ENCODE measurements at regions not wholly inside any gene's neighbourhood (a gene's known extent, or its start where the extent isn't known, plus 50 kb on each side); places are given as distances from the start of the nearest gene placed in this dataset.

DNA sequence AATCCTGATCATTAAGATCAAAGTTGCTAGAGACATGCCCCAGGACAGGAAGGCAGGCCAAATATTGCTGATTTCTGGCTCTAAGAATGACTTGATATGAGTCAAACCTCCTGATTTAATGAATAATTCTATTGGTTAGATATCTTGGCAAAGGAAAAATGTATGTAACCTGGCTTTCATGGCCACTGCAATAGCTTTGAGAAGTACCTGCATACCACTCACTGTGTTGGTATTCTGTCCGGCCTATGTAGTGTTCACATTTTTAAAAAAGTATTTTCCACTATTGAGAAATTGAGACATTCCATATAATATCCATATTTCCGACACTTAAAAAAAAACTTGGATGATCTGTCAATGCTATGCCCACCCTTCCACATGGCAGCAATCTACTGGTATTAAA lies 283.1 kb upstream of the SOX5 start:
- TF ChIP-seq, protein P1, sequence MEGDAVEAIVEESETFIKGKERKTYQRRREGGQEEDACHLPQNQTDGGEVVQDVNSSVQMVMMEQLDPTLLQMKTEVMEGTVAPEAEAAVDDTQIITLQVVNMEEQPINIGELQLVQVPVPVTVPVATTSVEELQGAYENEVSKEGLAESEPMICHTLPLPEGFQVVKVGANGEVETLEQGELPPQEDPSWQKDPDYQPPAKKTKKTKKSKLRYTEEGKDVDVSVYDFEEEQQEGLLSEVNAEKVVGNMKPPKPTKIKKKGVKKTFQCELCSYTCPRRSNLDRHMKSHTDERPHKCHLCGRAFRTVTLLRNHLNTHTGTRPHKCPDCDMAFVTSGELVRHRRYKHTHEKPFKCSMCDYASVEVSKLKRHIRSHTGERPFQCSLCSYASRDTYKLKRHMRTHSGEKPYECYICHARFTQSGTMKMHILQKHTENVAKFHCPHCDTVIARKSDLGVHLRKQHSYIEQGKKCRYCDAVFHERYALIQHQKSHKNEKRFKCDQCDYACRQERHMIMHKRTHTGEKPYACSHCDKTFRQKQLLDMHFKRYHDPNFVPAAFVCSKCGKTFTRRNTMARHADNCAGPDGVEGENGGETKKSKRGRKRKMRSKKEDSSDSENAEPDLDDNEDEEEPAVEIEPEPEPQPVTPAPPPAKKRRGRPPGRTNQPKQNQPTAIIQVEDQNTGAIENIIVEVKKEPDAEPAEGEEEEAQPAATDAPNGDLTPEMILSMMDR (optimal IDR thresholded peaks at IDR 0.05 in 1 of 3, IDR thresholded peaks at IDR 0.05 in 1 of 3, conservative IDR thresholded peaks at IDR 0.05 in 1 of 3; ENCODE audit: extremely low read depth in 1 of 3, insufficient read depth in 2 of 3, low read length in 3 of 3): no peak
- no peak for TF ChIP-seq EZH2 (IDR thresholded peaks at IDR 0.05; ENCODE audit: low read length)

Data from keratinocyte (primary cell).